Ovary (tissue), 3 donors: ENCODE measurements at regions not wholly inside any gene's neighbourhood (a gene's known extent, or its start where the extent isn't known, plus 50 kb on each side); places are given as distances from the start of the nearest gene placed in this dataset.

Experiments used
- CTCF ChIP-seq, 3 donors: fragments of 450-650 bp in 2 of 3; fragments of 200-600 bp in 1 of 3; IDR thresholded peaks; one replicate each; pipeline versions ENCODE4 v1.5.1 to v1.8.0; 2016 to 2022; ENCODE audit warnings: antibody characterized with exemption in 3 of 3, mild to moderate bottlenecking in 1 of 3
- POLR2A ChIP-seq: fragments of 450-650 bp; IDR thresholded peaks from one replicate; pipeline ENCODE4 v1.6.1; 2017; ENCODE audit warnings: antibody characterized with exemption, mild to moderate bottlenecking, moderate library complexity
- donor health status: DM: no; HTN: no; CAD: no.

- TF ChIP-seq CTCF (IDR thresholded peaks at IDR 0.05), result no peak
- no peak for TF ChIP-seq POLR2A
These were observed 417.6 kb upstream of the ZFP42 start for GRCh38 chr4:187577941-187578480.
